Activated CD4-positive, alpha-beta T cell treated with anti-CD3 and anti-CD28 coated beads, Interleukin-2, amount 10 ng/mL, durations not matched to agents 7 days and 5 days (primary cell): ENCODE measurements at regions not wholly inside any gene's neighbourhood (a gene's known extent, or its start where the extent isn't known, plus 50 kb on each side); places are given as distances from the start of the nearest gene placed in this dataset.
"Not testable (repeated sequence)": the region's sequence is repeated elsewhere in the genome, so short reads cannot be mapped to it uniquely, and the experiment has no call there.

ENCODE experiments used
- CTCF ChIA-PET: fragments of 350-600 bp; sonication (Branson Sonifier 250); formaldehyde crosslinking; loops from one replicate; lab custom pipeline; 2021; ENCODE audit warnings: antibody characterized with exemption; lab: Charles Lee
- POLR2A ChIA-PET: fragments of 350-600 bp; sonication (Branson Sonifier 250); formaldehyde crosslinking; loops from one replicate; lab custom pipeline; 2021; ENCODE audit warnings: antibody characterized with exemption; lab: Charles Lee
- DNase-seq: peaks from one replicate; pipeline ENCODE4 v3.0.0-alpha.2; 2020
- H3K27ac Mint-ChIP-seq: one replicate; pipeline ENCODE4 v1.8.0; 2021; ENCODE audit warnings: mild to moderate bottlenecking, moderate library complexity, mixed read lengths
- H3K27me3 Mint-ChIP-seq: one replicate; pipeline ENCODE4 v1.8.0; 2021; ENCODE audit warnings: mixed read lengths
- H3K36me3 Mint-ChIP-seq: one replicate; pipeline ENCODE4 v1.8.0; 2021; ENCODE audit warnings: low read depth, mixed read lengths
- H3K4me1 Mint-ChIP-seq: one replicate; pipeline ENCODE4 v1.8.0; 2021; ENCODE audit warnings: mixed read lengths
- H3K4me3 Mint-ChIP-seq: one replicate; pipeline ENCODE4 v1.8.0; 2021; ENCODE audit warnings: mild to moderate bottlenecking, moderate library complexity, mixed read lengths
- H3K9me3 Mint-ChIP-seq: one replicate; pipeline ENCODE4 v1.8.0; 2021; ENCODE audit warnings: mixed read lengths

GRCh38 chr4:105061731-105062130 lies 84.9 kb upstream of the TET2 start:
- Mint-ChIP-seq H3K9me3 (no peaks in the 10 kb centered on the region), H3K4me1 (peaks cover 28% of the 10 kb centered on the region), H3K27me3 (no peaks in the 10 kb centered on the region), H3K27ac (peak overlapping the region; percentile 69), H3K36me3 (no peaks in the 10 kb centered on the region), H3K4me3 (no peak overlapping the region)
- DNase-seq = no peak
- ChIA-PET POLR2A (no interaction called here), CTCF (no interaction called here)

DNA sequence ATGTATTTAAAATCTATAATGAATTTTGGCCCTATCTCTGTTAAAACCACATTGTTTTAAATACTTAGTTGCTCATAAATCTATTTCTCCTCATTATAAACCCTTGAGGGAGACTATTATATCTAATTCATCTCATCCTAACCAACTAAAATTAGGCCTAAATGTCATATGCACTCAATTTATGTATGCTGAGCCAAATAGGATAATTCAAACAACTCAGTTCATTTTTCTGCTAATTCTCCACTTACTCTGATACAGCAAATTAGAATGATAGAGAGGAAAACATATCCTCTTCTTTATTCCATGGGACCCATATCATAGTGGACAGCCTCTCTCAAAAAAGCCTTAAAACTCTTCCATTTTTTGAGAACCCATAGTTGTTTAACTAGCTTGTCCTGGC lies 80.3 kb upstream of the TET2 start:
- H3K36me3 Mint-ChIP-seq = no peaks in the 10 kb centered on the region
- CTCF ChIA-PET = no interaction called here
- H3K4me1 Mint-ChIP-seq = peaks cover 6% of the 10 kb centered on the region
- POLR2A ChIA-PET = no interaction called here
- H3K4me3 Mint-ChIP-seq = no peak overlapping the region
- no peak overlapping the region for H3K27ac Mint-ChIP-seq
- H3K9me3 Mint-ChIP-seq = no peaks in the 10 kb centered on the region
- H3K27me3 Mint-ChIP-seq = peaks cover 10% of the 10 kb centered on the region
- DNase-seq = no peak

GRCh38 chr4:105067431-105067830 lies 79.2 kb upstream of the TET2 start:
- ChIA-PET POLR2A (no interaction called here), CTCF (no interaction called here)
- peaks cover 10% of the 10 kb centered on the region for H3K27me3 Mint-ChIP-seq
- DNase-seq = no peak
- no peaks in the 10 kb centered on the region for H3K9me3 Mint-ChIP-seq
- H3K4me1 Mint-ChIP-seq = no peaks in the 10 kb centered on the region
- no peak overlapping the region for H3K4me3 Mint-ChIP-seq
- H3K36me3 Mint-ChIP-seq = no peaks in the 10 kb centered on the region
- H3K27ac Mint-ChIP-seq = no peak overlapping the region

DNA sequence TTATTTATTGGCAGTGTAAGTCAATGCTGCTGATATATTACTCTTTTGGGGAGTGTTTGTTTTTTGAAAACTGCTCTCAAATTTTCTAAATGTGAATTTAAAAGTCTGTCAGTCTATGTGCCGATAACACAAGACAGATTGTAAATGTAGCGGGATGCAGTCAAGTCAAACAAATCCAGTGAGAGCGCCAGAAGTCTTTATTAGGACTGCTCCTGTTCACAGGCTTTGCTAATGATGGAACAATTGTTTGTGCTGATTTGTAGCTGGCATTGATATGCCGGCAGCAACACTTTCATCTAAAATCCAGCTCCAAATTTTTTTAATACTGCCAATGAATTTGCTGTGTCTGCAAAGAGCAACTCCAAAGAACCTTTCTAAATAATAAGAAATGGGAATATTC lies 78.7 kb upstream of the TET2 start:
- no peak overlapping the region for H3K4me3 Mint-ChIP-seq
- H3K9me3 Mint-ChIP-seq = no peaks in the 10 kb centered on the region
- ChIA-PET CTCF (interaction anchor here (0.7 kb wide), 1 partner anchor 39 kb away, joined by 3 read pairs; no protein-coding TSS in a partner anchor), POLR2A (no interaction called here)
- DNase-seq = no peak
- no peak overlapping the region for H3K27ac Mint-ChIP-seq
- peaks cover 10% of the 10 kb centered on the region for H3K27me3 Mint-ChIP-seq
- H3K36me3 Mint-ChIP-seq = no peaks in the 10 kb centered on the region
- no peaks in the 10 kb centered on the region for H3K4me1 Mint-ChIP-seq

DNA sequence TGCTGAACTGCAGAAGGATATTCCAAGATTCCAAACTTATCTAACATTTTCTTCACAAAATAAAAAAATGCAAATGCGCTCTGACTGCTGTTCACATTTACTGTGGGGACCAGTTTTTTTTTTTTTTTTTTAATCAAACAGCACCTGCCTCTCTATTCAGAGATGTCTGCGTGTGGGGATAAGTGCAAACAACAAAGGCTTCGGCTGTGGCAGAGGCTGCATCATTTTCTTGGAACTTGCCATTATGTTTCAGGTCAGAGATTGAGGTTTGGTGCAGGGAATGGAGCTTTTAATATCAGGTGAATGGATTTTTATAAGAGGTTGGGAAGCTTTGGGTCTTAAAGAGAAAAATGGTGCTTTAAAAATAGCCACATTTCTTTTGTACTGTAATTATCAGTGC lies 78.2 kb upstream of the TET2 start:
- Mint-ChIP-seq H3K27me3 (peaks cover 10% of the 10 kb centered on the region), H3K9me3 (no peaks in the 10 kb centered on the region), H3K27ac (no peak overlapping the region), H3K4me1 (no peaks in the 10 kb centered on the region), H3K4me3 (no peak overlapping the region), H3K36me3 (no peaks in the 10 kb centered on the region)
- ChIA-PET CTCF (interaction anchor here (0.7 kb wide), 1 partner anchor 38 kb away, joined by 3 read pairs; no protein-coding TSS in a partner anchor), POLR2A (no interaction called here)
- no peak for DNase-seq

DNA sequence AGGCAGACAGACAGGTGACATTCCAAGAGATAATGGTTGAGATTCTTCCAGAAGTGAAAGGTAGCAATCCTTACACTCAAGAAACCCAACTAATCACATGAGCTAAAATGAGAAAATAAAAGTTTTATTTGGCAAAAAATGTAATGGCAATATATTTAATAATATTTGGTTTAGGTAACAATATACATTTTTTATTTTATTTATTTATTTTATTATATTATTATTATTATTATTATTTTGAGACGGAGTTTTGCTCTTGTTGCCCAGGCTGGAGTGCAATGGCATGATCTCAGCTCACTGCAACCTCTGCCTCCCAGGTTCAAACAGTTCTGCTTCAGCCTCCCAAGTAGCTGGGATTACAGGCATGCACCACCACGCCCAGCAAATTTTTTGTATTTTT lies 74.6 kb upstream of the TET2 start:
- H3K4me3 Mint-ChIP-seq, POLR2A ChIA-PET, CTCF ChIA-PET, DNase-seq, H3K4me1 Mint-ChIP-seq, H3K36me3 Mint-ChIP-seq, H3K9me3 Mint-ChIP-seq, H3K27ac Mint-ChIP-seq: not testable (repeated sequence)
- peaks cover 10% of the 10 kb centered on the region for H3K27me3 Mint-ChIP-seq

DNA sequence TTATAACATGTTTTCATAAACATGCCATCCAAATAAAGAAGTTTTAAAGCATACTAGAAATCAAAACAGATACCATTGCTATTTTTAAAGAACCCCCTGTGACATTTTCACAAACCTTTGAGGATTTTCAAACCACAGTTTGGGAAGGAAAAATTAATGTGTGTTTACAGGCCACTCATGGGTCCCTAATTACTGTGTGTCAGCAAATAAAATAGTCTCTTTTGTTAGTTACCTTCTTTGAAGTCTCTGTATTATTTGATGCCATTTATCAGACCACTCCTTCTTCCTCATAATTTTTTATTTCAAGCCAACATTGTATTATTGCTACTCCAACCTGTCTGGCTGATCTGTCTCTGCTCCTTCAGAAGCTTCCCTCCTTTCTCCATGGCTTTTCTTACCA lies 72.6 kb upstream of the TET2 start:
- H3K9me3 Mint-ChIP-seq = no peaks in the 10 kb centered on the region
- DNase-seq = no peak
- H3K27ac Mint-ChIP-seq = no peak overlapping the region
- H3K36me3 Mint-ChIP-seq = no peaks in the 10 kb centered on the region
- H3K27me3 Mint-ChIP-seq = peaks cover 10% of the 10 kb centered on the region
- H3K4me3 Mint-ChIP-seq = no peak overlapping the region
- no peaks in the 10 kb centered on the region for H3K4me1 Mint-ChIP-seq
- CTCF ChIA-PET = interaction anchor here (0.7 kb wide), 1 partner anchor 16 kb away, joined by 5 read pairs; no protein-coding TSS in a partner anchor
- POLR2A ChIA-PET = no interaction called here

- Mint-ChIP-seq H3K4me1 (no peaks in the 10 kb centered on the region), H3K4me3 (no peak overlapping the region), H3K9me3 (no peaks in the 10 kb centered on the region), H3K27me3 (peaks cover 7% of the 10 kb centered on the region), H3K36me3 (no peaks in the 10 kb centered on the region), H3K27ac (no peak overlapping the region)
- ChIA-PET POLR2A (no interaction called here), CTCF (no interaction called here)
- DNase-seq = no peak
Observed at GRCh38 chr4:105075045-105075444, 71.6 kb upstream of the TET2 start.

GRCh38 chr4:105088110-105088879 lies 58.4 kb upstream of the TET2 start:
- Mint-ChIP-seq H3K27ac (no peak overlapping the region), H3K4me3 (no peak overlapping the region), H3K27me3 (peaks cover 3% of the 10 kb centered on the region), H3K4me1 (no peaks in the 10 kb centered on the region), H3K9me3 (peaks cover 10% of the 10 kb centered on the region), H3K36me3 (no peaks in the 10 kb centered on the region)
- CTCF ChIA-PET = no interaction called here
- no peak for DNase-seq
- POLR2A ChIA-PET = no interaction called here

DNA sequence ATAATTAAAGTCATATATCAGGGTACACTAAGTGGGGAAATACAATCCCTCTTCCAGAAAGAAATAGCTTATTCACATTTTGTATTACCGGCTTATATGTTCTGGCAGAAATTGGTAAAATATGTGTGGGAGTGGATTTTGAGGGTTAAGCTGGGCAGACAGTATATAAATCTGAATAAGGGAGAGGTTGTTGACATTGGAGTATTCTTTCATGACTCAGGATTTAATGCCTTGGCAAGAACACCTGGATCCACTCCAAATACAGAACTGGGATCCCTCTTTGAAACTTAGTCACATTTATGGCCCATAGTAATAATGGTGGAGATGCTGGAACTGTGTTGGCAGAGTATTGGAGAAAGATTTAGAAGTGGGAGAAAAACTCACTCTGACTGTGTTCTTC lies 54.3 kb upstream of the TET2 start:
- CTCF ChIA-PET = no interaction called here
- no peaks in the 10 kb centered on the region for H3K36me3 Mint-ChIP-seq
- no peak overlapping the region for H3K27ac Mint-ChIP-seq
- no peak for DNase-seq
- POLR2A ChIA-PET = no interaction called here
- H3K4me3 Mint-ChIP-seq = no peak overlapping the region
- H3K4me1 Mint-ChIP-seq = no peaks in the 10 kb centered on the region
- no peaks in the 10 kb centered on the region for H3K27me3 Mint-ChIP-seq
- peaks cover 11% of the 10 kb centered on the region for H3K9me3 Mint-ChIP-seq

DNA sequence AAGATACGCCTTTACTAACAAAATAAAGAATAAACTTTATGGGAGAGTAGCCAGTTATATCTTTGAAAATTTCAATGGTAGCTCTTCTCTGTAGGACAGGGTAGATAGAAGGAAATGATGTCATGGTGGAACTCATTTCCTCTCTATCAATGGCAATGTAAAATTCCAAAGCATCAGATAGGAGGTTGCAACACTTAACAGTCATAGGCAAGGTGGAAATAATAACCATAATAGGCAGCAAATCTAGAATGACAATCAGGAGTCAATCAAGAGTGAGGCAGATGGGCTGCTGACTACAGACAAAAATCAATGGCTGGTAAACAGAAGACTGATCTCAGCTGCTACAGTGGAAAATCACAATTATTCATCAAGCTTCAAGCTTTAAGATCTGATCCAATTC lies 53.9 kb upstream of the TET2 start:
- no peaks in the 10 kb centered on the region for H3K36me3 Mint-ChIP-seq
- no peaks in the 10 kb centered on the region for H3K4me1 Mint-ChIP-seq
- POLR2A ChIA-PET = no interaction called here
- CTCF ChIA-PET = no interaction called here
- no peaks in the 10 kb centered on the region for H3K27me3 Mint-ChIP-seq
- H3K4me3 Mint-ChIP-seq = no peak overlapping the region
- DNase-seq = no peak
- no peak overlapping the region for H3K27ac Mint-ChIP-seq
- peaks cover 13% of the 10 kb centered on the region for H3K9me3 Mint-ChIP-seq

DNA sequence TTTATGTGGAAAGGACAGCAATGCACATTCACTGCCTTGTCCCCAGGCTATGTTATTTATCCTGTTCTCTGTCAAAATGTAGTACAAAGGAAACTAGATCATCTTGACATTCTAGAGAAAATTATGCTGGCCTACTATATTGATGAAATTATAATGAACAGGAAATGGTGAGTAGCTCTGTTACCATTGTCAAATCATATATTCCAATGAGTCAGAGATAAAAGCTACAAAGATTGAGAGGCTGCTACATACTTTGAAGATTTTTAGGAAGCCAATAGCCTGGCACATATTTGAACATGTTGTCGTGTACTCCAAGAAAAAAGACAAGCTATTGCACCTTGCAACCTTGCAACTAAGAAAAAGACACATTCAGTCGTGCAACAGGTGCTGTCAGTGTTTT lies 52.7 kb upstream of the TET2 start:
- Mint-ChIP-seq H3K4me1 (no peaks in the 10 kb centered on the region), H3K27me3 (no peaks in the 10 kb centered on the region), H3K9me3 (peaks cover 18% of the 10 kb centered on the region), H3K4me3 (no peak overlapping the region), H3K27ac (no peak overlapping the region), H3K36me3 (no peaks in the 10 kb centered on the region)
- CTCF ChIA-PET = no interaction called here
- no peak for DNase-seq
- POLR2A ChIA-PET = no interaction called here
